CD4-positive, alpha-beta T cell treated with Interleukin-6 at 100 ng/mL for 8 hours (primary cell): ENCODE measurements at regions not wholly inside any gene's neighbourhood (a gene's known extent, or its start where the extent isn't known, plus 50 kb on each side); places are given as distances from the start of the nearest gene placed in this dataset.
"Not testable (repeated sequence)": the region's sequence is repeated elsewhere in the genome, so short reads cannot be mapped to it uniquely, and the experiment has no call there.

ENCODE experiments used
- DNase-seq: peaks from one replicate; pipeline ENCODE4 v3.0.0-alpha.2; 2020; ENCODE audit warnings: mixed read lengths, low spot score

DNA sequence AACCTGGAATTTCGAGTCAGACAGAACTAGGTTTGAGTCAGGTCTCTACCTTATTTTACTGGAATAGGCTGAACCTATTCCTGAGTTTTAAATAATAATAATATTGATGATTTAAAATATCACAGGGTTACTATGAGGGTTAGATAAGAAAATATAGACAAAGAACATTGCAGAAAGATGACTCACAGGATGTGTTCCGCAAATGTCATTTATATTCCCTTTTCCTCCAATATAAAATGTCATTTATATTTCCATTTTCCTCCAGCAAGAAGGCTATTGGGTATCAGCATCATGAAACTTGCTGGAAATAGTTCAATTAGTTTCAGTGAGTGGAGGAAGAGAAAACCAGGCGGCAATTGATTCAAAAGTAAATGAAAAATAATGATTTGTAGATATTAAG is 163.9 kb upstream of the RASSF8 start:
- no peak for DNase-seq

DNA sequence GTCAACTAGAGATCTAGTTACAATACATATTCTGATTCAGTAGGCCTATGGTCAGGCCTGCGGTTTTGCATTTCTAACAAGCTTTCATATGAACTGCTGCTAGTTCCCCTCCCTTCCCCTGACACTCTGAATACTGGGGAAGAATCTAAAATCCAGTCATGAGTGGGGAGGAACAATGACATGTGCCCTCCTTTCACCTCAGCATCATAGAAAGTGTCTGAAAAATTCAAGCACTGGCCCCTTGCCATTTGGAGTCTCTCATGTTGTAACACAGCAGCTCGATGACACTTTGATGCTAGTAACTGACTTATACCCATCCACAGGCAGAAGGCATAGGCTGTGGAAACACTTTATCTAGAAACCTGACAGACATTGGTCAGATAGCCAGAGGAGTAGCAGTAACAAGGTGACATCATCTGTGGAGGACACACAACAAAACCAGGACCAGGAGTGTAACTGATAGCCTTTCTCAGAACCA is 161.9 kb upstream of the RASSF8 start:
- no peak for DNase-seq

DNA sequence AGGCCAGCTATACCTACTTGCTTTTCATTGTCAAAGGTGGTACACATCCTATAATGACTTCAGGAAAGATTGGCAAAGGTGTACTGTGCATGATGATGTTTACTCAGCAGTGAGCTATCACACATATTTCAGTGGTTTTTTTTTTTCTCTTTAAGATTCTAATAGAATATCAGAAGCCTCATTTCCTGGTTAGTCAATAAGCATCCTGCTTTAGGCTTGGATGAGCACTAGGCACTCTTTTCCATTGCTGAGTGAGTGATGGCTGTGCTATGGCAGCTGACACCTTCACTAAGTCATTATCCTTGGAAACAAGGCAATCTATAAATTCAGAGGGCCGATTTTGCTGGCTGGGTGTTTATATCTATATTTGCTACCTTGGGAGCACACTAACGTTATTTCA is 161.1 kb upstream of the RASSF8 start:
- no peak for DNase-seq

DNA sequence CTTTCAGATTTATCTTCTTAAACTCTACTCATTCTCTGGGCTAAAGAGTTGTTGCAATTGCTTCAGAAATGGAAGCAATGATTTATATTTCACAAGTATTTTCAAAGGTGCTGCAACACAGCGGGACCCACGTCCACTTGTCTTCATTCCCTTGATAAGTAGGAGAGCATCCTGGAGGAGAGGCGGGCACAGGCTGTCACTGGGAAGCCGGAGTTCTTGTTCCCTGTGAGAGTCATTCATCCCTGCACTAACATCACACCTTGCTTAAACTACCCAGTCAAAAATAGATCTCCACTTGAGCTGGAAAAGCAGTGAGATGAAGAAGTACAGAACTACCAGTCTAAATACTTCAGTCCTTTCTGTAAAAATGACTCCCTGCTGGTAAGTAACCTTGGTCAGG is 160.5 kb upstream of the RASSF8 start:
- no peak for DNase-seq

DNA sequence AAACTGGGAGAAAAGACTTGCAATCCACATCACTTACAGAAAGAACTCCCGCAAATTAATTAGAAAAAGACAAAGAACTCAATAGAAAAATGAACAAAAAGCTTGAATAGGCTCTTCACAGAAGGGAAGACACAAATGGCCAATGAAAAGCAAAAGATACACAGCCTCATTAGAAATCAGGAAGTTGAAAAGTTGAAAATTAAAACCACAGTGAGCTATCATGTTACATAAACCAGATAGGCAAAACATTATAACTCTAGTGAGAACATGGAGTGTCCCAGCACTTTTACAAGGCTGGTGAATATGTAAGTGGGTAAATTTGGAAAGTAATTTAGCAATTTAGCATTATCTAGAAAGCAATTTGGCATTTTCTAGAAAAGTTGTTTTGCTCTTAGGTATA is 158.4 kb upstream of the RASSF8 start:
- no peak for DNase-seq

DNA sequence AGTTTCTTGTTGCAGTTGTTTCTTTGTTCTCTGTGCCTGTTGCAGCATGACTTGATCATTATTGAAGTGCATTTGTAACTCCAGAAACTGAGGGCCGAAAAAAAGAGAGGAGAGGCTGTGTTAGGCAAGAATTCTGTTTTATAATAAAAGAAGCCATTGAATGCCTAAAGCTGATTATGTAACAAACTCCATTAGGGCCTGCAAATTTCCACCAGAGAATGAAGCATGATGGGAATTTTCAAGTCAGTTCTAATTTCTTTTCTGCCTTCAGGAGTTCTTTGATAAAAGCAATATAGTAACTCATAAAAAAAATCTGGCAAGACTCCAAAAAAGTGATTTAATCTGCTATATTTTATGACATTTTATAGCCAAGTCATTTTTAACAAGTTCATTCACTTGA is 156.7 kb upstream of the RASSF8 start:
- DNase-seq = no peak

DNA sequence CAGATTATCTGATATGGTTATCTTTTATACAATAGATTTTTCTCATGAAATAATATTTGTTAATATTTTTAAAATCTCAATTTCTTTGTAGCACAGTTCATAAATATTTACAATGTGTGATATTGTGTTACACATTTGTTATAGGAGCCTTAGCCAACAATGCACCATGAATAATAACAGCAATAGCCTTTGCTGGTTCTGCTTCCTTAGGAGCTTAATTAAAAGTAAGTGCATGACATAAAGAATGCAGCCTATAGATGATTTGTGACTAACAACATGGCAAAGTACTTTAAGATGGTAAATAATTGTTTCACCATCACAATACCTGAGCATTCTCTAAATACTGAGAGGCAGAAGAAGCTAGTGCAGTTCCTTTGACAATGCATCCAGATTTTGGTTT is 156.3 kb upstream of the RASSF8 start:
- DNase-seq = no peak

DNA sequence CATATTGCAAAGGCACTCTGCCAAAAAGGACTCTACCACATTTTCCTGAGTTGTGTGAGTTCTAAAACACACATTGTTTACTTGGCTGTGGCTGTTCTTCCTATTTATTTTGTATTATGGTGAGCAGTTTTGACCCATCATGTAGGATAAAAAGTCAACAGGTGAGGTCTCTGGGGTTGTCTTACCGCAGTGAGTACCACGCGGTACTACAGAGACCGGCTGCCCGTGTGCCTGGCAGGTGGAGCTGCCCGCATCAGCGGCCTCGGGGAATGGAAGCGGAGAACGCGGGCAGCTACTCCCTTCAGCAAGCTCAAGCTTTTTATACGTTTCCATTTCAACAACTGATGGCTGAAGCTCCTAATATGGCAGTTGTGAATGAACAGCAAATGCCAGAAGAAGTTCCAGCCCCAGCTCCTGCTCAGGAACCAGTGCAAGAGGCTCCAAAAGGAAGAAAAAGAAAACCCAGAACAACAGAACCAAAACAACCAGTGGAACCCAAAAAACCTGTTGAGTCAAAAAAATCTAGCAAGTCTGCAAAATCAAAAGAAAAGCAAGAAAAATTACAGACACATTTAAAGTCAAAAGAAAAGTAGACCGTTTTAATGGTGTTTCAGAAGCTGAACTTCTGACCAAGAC is 155.3 kb upstream of the RASSF8 start:
- DNase-seq = not testable (repeated sequence)

DNA sequence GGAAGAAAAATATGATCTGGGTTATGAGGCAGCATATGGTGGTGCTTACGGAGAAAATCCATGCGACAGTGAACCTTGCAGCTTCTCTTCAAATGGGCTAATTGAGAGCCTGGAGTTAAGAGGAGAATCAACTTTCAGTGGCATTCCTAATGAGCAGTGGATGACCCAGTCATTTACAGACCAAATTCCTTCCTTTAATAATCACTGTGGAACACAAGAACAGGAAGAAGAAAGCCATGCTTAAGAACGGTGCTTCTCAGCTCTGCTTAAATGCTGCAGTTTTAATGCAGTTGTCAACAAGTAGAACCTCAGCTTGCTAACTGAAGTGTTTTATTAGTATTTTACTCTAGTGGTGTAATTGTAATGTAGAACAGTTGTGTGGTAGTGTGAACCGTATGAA is 154.2 kb upstream of the RASSF8 start:
- not testable (repeated sequence) for DNase-seq

DNA sequence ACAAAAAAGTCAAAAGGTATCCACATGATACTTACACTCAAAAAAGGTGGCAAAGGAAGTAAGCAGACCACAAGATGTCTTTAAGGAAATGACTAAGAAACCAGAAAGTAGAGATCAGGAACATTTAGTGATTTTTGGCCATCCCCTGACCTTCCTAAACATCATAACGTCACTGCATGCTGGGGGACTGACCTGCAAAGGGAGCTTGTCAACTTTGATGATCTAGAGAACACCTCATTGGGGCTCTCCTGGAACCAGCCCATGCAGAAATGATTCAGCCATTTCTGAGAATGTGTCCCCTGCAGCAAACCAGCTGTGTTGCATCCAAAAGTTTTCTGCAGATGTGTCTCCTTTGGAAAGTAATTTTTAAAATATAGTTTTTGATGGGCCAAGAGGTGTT is 152.2 kb upstream of the RASSF8 start:
- no peak for DNase-seq

DNA sequence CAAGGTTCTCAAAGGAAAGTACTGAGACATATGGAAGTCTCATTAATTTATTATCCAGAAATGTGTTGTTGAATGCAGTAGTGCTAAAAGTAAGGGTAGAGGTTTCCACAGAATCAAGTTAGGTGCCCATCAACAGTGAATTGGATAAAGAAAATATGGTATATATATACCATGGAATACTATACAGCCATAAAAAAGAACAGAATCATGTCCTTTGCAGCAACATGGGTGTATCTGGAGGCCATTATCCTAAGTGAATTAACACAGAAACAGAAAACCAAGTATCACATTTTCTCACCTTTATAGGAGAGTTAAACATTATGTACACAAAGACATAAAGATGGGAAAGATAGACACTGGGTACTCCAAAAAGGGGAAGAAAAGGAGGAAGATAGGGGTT is 149.9 kb upstream of the RASSF8 start:
- no peak for DNase-seq

DNA sequence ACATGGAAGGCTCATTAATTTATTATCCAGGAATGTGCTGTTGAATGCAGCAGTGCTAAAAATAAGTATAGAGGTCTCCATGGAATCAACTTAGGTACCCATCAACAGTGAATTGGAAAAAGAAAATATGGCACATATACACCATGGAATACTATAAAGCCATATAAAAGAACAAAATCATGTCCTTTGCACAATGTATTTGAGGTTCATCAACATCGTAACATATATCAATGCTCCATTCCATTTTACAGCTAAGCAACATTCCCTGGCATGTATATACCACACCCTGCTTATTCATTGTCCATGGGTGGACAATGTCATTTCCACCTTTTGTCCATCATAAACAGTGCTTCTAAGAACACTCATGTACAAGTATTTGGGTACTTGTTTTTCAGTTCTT is 147.8 kb upstream of the RASSF8 start:
- DNase-seq = no peak

DNA sequence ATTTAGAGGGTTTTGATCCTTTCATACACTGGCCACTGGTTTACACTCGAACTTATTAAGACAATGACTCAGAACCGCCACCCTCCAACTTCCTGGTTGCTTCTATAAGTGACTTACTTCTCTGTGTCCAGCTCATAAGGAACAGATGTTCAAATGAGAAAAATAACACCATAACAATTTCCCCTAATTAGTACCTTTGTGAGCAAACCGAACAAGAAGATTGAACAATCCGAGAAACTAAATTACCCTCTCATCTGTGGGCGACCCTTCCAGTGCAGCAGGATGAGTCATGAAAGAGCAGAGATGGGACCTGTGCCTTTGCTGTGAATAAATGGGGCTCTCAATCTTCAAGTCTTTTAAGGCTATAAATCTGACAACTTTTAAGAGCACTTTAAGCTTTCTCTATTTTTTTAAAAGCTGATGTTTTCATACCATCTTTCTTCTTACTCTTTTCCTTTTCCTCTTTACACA is 146.8 kb upstream of the RASSF8 start:
- DNase-seq = no peak

DNA sequence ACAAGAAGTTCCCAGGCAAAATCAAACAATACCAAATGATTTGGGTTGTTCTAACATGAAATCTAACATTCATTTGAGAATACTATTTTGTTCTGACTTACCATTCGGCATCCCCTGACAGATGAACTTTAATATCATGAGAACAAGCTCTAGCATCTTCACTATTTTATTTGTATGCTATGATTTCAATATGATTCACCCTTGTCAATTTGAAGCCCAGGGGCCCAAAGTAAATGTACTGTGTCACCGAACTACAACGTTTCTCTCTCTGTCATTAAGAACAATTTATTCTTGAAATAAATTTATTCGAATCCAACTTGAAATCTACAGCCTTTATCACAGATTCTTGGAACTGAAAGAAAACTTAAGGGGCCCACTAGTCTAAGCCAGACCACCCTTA is 146.2 kb upstream of the RASSF8 start:
- DNase-seq = no peak

DNA sequence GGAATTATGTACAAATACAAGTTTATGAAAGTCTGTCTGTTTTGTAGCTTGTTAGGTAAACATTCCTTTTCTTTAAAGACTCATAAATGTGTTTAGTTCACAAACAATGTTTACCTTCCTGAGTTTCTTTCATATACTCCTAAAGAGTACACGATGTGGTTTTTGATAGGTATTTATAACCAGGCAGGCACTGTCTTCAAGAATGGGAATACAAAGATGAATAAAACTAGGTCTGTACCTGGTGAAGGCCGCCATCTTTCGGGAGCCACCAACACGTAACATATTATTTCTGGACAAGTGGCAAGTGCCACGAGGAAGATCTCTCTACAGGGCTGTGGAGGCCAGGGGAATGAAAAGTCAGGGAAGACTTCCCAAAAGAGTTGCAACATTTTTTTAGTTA is 144.6 kb upstream of the RASSF8 start:
- DNase-seq = no peak

DNA sequence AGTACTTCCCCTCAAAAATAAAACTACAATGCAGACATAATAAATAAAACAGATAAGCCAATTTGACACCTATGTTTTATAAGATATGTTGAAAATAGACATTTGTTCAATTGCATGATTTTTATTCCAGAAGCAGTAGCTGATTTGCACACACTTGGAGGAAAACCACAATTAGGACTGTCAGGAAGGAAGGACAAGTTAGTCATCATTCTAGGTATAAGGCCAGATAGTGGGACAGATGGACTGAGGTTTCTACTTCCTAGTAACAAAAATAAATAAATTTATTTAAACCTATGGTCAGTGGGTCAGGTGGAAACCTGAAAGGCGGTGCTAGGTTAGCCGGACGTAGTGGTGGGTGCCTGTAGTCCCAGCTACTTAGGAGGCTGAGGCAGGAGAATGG is 141.8 kb upstream of the RASSF8 start:
- DNase-seq = no peak

DNA sequence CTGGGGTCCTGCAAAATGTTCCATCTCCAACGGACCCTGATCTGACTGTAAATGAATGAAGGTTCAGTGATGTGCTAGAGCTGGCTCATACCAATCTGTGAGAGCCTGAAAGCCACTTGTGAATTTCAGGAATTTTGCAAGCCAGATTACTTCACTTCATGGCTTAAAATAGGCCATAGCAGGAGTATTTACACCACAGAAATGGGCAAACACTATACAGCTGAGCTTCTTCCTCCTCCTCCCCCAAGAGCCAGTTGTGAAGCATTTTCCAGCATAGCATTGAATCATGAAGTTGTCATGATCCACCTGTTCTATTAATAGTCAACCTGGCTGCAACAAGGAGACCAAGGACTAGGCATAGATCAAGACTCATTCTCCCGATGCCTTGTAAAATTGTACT is 141.3 kb upstream of the RASSF8 start:
- DNase-seq = no peak

DNA sequence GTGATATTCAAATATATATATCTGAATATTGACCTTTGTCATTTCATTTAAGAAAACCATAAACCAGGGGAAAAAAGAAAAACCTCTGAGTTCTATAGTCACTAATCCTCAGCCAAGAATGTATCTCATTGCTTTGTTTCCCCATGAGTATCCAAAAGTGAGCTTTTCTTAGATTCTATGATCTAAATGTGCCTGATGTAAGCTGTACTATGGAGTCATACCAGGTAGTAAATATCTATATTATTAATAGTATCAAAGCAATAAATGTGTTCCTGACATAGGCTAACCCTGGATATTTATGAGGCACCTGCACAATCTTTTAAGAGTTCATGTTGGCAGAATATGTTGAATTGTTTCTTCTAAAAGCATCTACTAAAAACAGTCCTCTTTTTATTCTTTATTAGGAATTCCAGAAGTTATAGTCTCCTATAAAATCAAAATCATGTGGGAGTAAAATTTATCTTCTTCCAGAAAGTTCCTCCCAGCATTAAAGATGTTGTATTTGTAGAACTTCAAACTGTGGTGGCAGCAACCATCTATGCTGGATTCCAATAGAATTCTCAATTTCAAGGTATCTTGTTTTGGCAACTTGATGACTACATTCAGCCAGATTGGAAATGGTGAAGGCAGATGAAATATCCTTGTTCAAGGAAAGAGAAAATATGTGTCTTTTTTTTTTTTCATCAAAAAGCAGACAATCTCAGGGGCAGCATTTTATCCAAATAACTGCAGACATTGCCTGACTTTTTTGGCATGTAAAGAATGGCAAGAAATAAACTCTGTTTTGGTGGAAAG is 139.7 kb upstream of the RASSF8 start:
- DNase-seq = no peak

DNA sequence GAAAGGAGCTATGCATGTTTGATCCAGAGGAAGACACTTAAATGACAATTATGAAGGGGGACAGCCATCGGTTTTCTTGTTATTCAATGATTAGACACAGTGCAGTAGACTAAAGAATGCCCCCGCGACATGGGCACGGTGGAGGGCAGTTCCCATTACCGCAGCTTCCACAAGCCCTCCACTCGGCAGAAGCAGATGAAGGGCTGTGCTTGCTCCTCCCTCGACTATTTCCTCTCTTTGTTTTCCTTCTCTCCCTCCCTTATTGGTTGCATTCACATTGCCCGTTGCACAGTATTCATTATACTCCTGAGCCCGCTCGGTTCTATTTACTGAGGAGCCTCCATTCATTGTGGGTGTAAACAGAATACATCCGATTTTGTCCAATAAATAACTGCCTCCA is 138.8 kb upstream of the RASSF8 start:
- DNase-seq = no peak

DNA sequence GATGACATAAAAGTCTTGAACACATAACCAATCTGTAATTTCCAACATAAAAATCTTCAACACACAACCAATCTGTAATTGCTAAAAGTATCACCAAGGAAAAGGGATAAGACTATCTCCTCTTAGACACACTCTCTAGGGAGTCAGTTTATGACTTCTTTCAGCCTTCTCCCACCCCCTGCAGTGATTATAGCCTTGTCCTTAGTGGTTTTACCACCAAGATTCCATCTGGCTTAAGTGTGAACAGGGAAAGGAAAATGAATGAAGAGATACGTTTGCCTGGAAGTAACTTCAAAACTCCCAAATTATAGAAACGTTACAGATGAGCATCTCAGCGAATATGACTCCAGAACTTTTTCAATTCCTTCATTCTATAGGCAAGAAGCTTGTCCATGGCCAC is 136.2 kb upstream of the RASSF8 start:
- DNase-seq = no peak

DNA sequence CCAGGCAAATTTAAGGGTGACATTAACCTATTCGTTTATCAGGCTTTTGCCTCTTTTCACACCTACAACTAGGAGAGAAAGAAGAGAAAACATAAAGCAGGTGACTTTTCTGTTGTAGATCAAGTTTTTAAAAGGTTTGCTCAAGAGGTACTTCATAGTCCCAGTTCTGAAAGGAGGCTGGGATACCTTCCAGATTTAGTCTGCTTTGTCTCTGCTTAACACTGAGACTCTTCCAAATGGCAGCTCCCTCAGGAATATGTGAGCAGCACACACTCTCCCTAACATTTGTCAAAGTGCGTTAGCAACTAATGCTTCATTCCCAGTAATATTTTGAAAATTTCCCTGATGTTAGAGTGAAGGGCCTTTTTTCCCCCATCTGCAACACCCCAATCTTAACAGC is 133.7 kb upstream of the RASSF8 start:
- DNase-seq = no peak

DNA sequence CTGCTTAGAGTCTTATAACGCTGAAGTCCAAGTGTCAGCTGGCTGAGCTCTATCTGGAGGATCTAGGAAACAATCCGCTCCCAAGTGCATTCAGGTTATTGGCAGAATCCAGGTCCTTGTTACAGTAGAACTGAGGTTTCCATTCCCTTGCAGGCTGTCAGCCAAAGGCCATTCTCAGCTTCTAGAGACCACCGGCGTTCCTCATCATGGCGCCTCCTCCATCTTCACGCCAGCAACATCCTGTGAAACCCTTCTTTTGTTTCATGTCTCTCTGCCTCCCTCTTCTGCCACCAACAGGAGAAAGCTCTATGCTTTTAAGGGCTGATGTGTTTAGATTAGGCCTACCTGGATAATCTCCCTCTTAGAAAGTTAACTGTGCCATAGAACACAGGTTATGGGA is 133.0 kb upstream of the RASSF8 start:
- no peak for DNase-seq

DNA sequence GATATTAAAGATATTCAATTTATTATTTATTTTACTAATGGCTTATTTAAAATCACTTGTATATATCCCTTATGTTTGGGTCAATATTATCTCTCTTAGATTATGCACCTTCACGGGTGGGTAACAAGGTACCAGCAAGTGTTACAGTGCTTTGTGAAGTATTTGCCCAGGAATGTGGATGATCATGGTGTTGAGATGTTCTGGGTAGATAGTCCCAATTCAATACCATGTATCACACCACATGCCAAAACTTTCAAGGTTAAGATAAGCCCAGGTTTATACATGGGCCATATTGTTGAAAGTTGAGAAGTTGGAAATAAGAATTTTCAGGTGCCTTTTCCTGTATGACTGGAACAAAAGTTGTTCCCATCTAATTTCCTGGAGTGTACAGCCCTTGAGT is 131.3 kb upstream of the RASSF8 start:
- no peak for DNase-seq

DNA sequence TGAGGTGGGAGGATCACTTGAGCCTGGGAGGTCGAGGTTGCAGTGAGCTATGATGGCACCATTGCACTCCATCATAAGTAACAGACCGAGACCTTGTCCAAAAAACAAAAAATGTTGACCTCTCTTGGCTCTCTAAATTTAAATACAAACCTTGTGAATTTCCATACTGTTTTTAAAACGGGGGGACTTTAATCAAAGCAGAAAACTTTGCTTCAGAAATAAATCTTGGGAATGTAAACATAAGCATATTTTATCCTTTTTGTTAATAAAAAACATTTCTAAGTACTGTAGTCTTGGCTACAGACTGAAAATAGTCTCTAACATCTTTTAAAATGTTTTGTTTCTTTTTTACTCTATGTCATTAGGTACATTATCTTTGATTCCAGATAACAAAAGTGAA is 130.7 kb upstream of the RASSF8 start:
- no peak for DNase-seq
